NOMO-1 (cell line): ENCODE measurements at regions not wholly inside any gene's neighbourhood (a gene's known extent, or its start where the extent isn't known, plus 50 kb on each side); places are given as distances from the start of the nearest gene placed in this dataset.
"Not testable (repeated sequence)": the region's sequence is repeated elsewhere in the genome, so short reads cannot be mapped to it uniquely, and the experiment has no call there.

Experiments used
- DNase-seq, 2 experiments: peaks; one replicate each; lab custom pipeline; 2025; ENCODE audit not compliant: unreplicated experiment in 2 of 2; lab: John Stamatoyannopoulos, UW

- DNase-seq = no peak
These were observed 184.2 kb downstream of the ANKRD60 start for GRCh38 chr20:58044286-58044685.

- no peak for DNase-seq
These were observed 185.0 kb downstream of the ANKRD60 start for GRCh38 chr20:58043236-58044140.

GRCh38 chr20:58042591-58042990 is 185.9 kb downstream of the ANKRD60 start:
- no peak for DNase-seq

GRCh38 chr20:58040447-58041290 is 187.8 kb downstream of the ANKRD60 start:
- DNase-seq = no peak

GRCh38 chr20:58039274-58040092 is 189.0 kb downstream of the ANKRD60 start:
- no peak for DNase-seq

GRCh38 chr20:58038123-58038654 is 190.3 kb downstream of the ANKRD60 start:
- DNase-seq = no peak

- DNase-seq = no peak
These were observed 190.8 kb downstream of the ANKRD60 start for GRCh38 chr20:58037631-58038030.

- no peak for DNase-seq
These were observed 195.4 kb downstream of the ANKRD60 start for GRCh38 chr20:58033026-58033536.

- no peak for DNase-seq
These were observed 195.9 kb downstream of the ANKRD60 start for GRCh38 chr20:58032599-58032998.

GRCh38 chr20:58031350-58031749 is 197.1 kb downstream of the ANKRD60 start:
- DNase-seq = not testable (repeated sequence)

- DNase-seq = no peak
These were observed 200.3 kb downstream of the ANKRD60 start for GRCh38 chr20:58028123-58028522.

- no peak for DNase-seq
These were observed 202.1 kb downstream of the ANKRD60 start for GRCh38 chr20:58026361-58026760.

GRCh38 chr20:58025233-58025632 is 203.2 kb downstream of the ANKRD60 start:
- DNase-seq = no peak

GRCh38 chr20:58024241-58024721 is 204.2 kb downstream of the ANKRD60 start:
- no peak for DNase-seq

GRCh38 chr20:58023781-58024180 is 204.7 kb downstream of the ANKRD60 start:
- no peak for DNase-seq

GRCh38 chr20:58023346-58023745 is 205.1 kb downstream of the ANKRD60 start:
- DNase-seq = no peak

GRCh38 chr20:58022711-58023110 is 205.7 kb downstream of the ANKRD60 start:
- no peak for DNase-seq

GRCh38 chr20:58021481-58021880 is 207.0 kb downstream of the ANKRD60 start:
- no peak for DNase-seq

GRCh38 chr20:58020656-58021454 is 207.6 kb downstream of the ANKRD60 start:
- no peak for DNase-seq
